Thyroid gland (tissue), 4 donors: ENCODE measurements at regions not wholly inside any gene's neighbourhood (a gene's known extent, or its start where the extent isn't known, plus 50 kb on each side); places are given as distances from the start of the nearest gene placed in this dataset.

Experiments used
- POLR2A ChIP-seq, 2 donors: fragments of 450-650 bp; IDR thresholded peaks; one replicate each; pipeline ENCODE4 v1.6.1; 2017; ENCODE audit warnings: antibody characterized with exemption in 2 of 2, mild to moderate bottlenecking in 2 of 2, moderate library complexity in 1 of 2
- TF ChIP-seq, protein P1 (sequence below), 6 experiments: fragments of 200-600 bp in 3 of 6; fragments of 450-650 bp in 3 of 6; sonication (generic) in 3 of 6; IDR thresholded peaks; one replicate each; pipeline ENCODE4 v1.5.1; 2016 to 2019; ENCODE audit warnings: antibody characterized with exemption in 6 of 6, mild to moderate bottlenecking in 2 of 6, inconsistent platforms in 1 of 6, moderate library complexity in 1 of 6

DNA sequence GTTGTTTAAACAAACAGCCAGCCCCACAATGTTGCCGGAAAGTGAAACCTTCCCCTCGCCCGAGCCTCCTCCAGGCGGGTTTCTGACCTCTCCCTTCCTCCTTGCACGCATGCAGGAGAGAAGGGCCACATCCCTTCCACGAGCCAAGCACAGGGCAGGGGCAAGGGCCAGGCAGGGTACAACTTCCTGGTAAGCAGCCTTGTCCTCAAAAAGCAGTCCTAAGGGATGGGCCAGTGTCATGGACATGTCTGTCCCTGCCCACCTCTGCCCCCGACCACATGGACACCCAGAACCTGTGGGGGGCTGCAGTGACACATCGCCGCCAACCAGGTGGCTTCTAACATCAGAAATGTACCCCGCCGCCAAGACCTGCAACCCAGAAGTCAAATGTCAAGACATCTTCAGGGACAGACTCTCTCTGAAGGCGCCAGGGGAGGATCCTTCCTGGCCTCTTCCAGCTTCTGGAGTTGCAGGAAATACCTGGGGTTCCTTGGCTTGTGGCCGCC lies 145.3 kb downstream of the CRYBB2 start:
- TF ChIP-seq, protein P1, sequence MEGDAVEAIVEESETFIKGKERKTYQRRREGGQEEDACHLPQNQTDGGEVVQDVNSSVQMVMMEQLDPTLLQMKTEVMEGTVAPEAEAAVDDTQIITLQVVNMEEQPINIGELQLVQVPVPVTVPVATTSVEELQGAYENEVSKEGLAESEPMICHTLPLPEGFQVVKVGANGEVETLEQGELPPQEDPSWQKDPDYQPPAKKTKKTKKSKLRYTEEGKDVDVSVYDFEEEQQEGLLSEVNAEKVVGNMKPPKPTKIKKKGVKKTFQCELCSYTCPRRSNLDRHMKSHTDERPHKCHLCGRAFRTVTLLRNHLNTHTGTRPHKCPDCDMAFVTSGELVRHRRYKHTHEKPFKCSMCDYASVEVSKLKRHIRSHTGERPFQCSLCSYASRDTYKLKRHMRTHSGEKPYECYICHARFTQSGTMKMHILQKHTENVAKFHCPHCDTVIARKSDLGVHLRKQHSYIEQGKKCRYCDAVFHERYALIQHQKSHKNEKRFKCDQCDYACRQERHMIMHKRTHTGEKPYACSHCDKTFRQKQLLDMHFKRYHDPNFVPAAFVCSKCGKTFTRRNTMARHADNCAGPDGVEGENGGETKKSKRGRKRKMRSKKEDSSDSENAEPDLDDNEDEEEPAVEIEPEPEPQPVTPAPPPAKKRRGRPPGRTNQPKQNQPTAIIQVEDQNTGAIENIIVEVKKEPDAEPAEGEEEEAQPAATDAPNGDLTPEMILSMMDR (IDR thresholded peaks at IDR 0.05) = no peak
- no peak for TF ChIP-seq POLR2A (IDR thresholded peaks at IDR 0.05)
